ENCODE measurements at regions not wholly inside any gene's neighbourhood (a gene's known extent, or its start where the extent isn't known, plus 50 kb on each side); places are given as distances from the start of the nearest gene placed in this dataset.
"Not testable (repeated sequence)": the region's sequence is repeated elsewhere in the genome, so short reads cannot be mapped to it uniquely, and the experiment has no call there.

DNA sequence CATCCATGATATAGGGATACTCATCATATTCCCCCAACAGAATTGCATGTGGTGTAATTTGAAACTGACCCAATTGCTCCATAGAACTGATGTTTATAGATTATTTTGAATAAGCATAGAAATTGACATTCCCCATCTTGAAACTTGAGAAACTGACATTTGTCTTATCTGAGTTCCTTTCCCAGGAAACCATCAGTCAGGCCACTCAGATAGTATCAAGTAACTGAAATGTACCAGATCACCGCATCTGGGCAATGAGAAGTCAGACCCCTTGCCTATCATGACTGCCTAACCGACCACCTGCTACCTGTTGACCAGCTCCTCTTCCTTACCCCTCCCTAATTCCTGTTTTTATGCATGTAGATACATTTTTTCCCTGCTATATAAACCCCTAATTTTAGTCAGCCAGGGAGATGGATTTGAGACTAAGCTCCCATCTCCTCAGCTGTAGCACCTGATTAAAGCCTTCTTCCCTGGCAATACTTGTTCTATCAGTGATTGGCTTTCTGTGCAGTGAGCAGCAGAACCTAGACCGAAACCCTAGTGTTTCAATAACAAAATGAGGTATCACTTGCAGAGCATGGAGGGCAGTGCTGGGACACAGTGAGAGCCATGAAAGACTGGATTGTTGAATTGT is 274.5 kb downstream of the LPIN1 start:
- H3K27ac ChIP-seq (ENCODE audit: control insufficient read depth, insufficient read depth, low read length): no peak overlapping the region
- dilution Hi-C loops (cut with MboI; ENCODE audit: extremely low pct_ligation_motif_present, low sequenced_read_pairs): no loop called here
- H3K9me3 ChIP-seq (ENCODE audit: control insufficient read depth, low read depth, low read length): peaks cover 9% of the 10 kb centered on the region
- H3K36me3 ChIP-seq (ENCODE audit: control insufficient read depth in 2 of 2, extremely low read depth in 1 of 2, insufficient read depth in 2 of 2, low read length in 2 of 2): no peaks in the 10 kb centered on the region
- no peaks in the 10 kb centered on the region for H4K20me1 ChIP-seq (ENCODE audit: control insufficient read depth, extremely low read depth, insufficient read depth, low read length)
- H3K4me1 ChIP-seq (ENCODE audit: control insufficient read depth, extremely low read depth, insufficient read depth, low read length): peaks cover 2% of the 10 kb centered on the region
- no peak overlapping the region for H2AFZ ChIP-seq (ENCODE audit: control insufficient read depth, low read length)
- no peaks in the 10 kb centered on the region for H3K9me1 ChIP-seq (ENCODE audit: control insufficient read depth, extremely low read depth, insufficient read depth, low read length)
- DNase-seq (ENCODE audit: low read depth, low spot score) (no peak), FAIRE-seq (no peak)
- no peak overlapping the region for H3K9ac ChIP-seq (ENCODE audit: control insufficient read depth, extremely low read depth, insufficient read depth, low read length)
- TF ChIP-seq, protein P1, sequence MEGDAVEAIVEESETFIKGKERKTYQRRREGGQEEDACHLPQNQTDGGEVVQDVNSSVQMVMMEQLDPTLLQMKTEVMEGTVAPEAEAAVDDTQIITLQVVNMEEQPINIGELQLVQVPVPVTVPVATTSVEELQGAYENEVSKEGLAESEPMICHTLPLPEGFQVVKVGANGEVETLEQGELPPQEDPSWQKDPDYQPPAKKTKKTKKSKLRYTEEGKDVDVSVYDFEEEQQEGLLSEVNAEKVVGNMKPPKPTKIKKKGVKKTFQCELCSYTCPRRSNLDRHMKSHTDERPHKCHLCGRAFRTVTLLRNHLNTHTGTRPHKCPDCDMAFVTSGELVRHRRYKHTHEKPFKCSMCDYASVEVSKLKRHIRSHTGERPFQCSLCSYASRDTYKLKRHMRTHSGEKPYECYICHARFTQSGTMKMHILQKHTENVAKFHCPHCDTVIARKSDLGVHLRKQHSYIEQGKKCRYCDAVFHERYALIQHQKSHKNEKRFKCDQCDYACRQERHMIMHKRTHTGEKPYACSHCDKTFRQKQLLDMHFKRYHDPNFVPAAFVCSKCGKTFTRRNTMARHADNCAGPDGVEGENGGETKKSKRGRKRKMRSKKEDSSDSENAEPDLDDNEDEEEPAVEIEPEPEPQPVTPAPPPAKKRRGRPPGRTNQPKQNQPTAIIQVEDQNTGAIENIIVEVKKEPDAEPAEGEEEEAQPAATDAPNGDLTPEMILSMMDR (optimal IDR thresholded peaks at IDR 0.05 in 1 of 3, IDR thresholded peaks at IDR 0.05 in 1 of 3, conservative IDR thresholded peaks at IDR 0.05 in 1 of 3; ENCODE audit: extremely low read depth in 1 of 3, insufficient read depth in 2 of 3, low read length in 3 of 3): no peak
- no peak for TF ChIP-seq EZH2 (IDR thresholded peaks at IDR 0.05; ENCODE audit: low read length)
- no peaks in the 10 kb centered on the region for H3K79me2 ChIP-seq (ENCODE audit: control insufficient read depth, insufficient read depth, low read length)
- H3K4me3 ChIP-seq (ENCODE audit: control insufficient read depth in 2 of 3, extremely low read depth in 1 of 3, insufficient read depth in 2 of 3, low read depth in 1 of 3, low read length in 3 of 3): no peak overlapping the region
- no peak overlapping the region for H3K4me2 ChIP-seq (ENCODE audit: control insufficient read depth, extremely low read depth, insufficient read depth, low read depth, low read length)
- peaks cover 8% of the 10 kb centered on the region for H3K27me3 ChIP-seq (ENCODE audit: control insufficient read depth, extremely low read depth, insufficient read depth, low read length)

DNA sequence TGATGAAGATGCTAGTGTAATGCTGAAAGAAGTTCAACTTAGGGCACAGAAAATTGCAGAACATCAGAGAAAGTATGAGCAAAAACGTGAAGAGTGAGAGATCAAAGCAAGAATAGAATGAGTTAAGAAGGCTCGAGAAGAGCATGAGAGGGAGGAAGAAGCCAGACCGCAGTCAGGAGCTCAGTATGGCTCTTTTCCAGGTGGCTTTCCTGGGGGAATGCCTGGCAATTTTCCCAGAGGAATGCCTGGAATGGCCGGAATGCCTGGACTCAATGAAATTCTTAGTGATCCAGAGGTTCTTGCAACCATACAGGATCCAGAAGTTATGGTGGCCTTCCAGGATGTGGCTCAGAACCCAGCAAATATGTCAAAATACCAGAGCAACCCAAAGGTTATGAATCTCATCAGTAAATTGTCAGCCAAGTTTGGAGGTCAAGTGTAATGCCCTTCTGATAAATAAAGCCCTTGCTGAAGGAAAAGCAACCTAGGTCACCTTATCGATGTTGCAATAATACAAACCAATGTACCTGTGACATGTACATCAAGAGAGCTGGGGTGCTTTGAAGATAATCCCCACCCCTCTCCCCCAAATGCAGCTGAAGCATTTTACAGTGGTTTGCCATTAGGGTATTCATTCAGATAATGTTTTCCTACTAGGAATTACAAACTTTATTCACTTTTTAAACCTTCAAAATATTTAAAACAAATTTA is 277.9 kb downstream of the LPIN1 start:
- FAIRE-seq; H3K4me1 ChIP-seq (ENCODE audit: control insufficient read depth, extremely low read depth, insufficient read depth, low read length); dilution Hi-C loops (cut with MboI; ENCODE audit: extremely low pct_ligation_motif_present, low sequenced_read_pairs); H3K27me3 ChIP-seq (ENCODE audit: control insufficient read depth, extremely low read depth, insufficient read depth, low read length); H3K4me3 ChIP-seq (ENCODE audit: control insufficient read depth in 2 of 3, extremely low read depth in 1 of 3, insufficient read depth in 2 of 3, low read depth in 1 of 3, low read length in 3 of 3); H3K9me1 ChIP-seq (ENCODE audit: control insufficient read depth, extremely low read depth, insufficient read depth, low read length); H3K9ac ChIP-seq (ENCODE audit: control insufficient read depth, extremely low read depth, insufficient read depth, low read length); H3K9me3 ChIP-seq (ENCODE audit: control insufficient read depth, low read depth, low read length); H4K20me1 ChIP-seq (ENCODE audit: control insufficient read depth, extremely low read depth, insufficient read depth, low read length); H3K79me2 ChIP-seq (ENCODE audit: control insufficient read depth, insufficient read depth, low read length); H3K4me2 ChIP-seq (ENCODE audit: control insufficient read depth, extremely low read depth, insufficient read depth, low read depth, low read length); H3K27ac ChIP-seq (ENCODE audit: control insufficient read depth, insufficient read depth, low read length); DNase-seq (ENCODE audit: low read depth, low spot score); H3K36me3 ChIP-seq (ENCODE audit: control insufficient read depth in 2 of 2, extremely low read depth in 1 of 2, insufficient read depth in 2 of 2, low read length in 2 of 2); H2AFZ ChIP-seq (ENCODE audit: control insufficient read depth, low read length): not testable (repeated sequence)
